Endothelial cell of umbilical vein (primary cell): ENCODE measurements at regions not wholly inside any gene's neighbourhood (a gene's known extent, or its start where the extent isn't known, plus 50 kb on each side); places are given as distances from the start of the nearest gene placed in this dataset.

Experiments used
- BruUV-seq: library from RNA; stranded (reverse); fragments of 400-500 nt; replicated peaks from 2 replicates; lab custom pipeline; 2021; lab: Mats Ljungman, UMichigan
- CTCF ChIA-PET: fragments of 300-600, 350-600 bp; sonication (Branson Sonifier 250); formaldehyde crosslinking; loops from one replicate; lab custom pipeline; 2021; ENCODE audit warnings: antibody characterized with exemption, inconsistent platforms; lab: Charles Lee
- POLR2A ChIA-PET: fragments of 300-600, 350-600 bp; sonication (Branson Sonifier 250); formaldehyde crosslinking; loops from one replicate; lab custom pipeline; 2021; ENCODE audit warnings: antibody characterized with exemption, inconsistent platforms; lab: Charles Lee
- DNase-seq: peaks from one replicate; pipeline ENCODE4 v3.0.0-alpha.2; 2011; ENCODE audit warnings: low read depth, low spot score
- FAIRE-seq: peaks from 2 replicates; lab custom pipeline; 2011; peaks lifted over from hg19 to GRCh38; lab: Jason Lieb, UNC
- H2AFZ ChIP-seq: 2 replicates; pipeline ENCODE4 v1.6.0; 2012; ENCODE audit warnings: low read depth, low read length, control low read depth, inconsistent platforms
- H3K27ac ChIP-seq: 2 replicates; pipeline ENCODE4 v1.5.1; 2011; ENCODE audit warnings: low read depth, mild to moderate bottlenecking, control low read depth, low read length, moderate library complexity; ENCODE audit not compliant: insufficient read depth
- H3K27me3 ChIP-seq, 2 experiments: 2 replicates each; pipeline versions ENCODE4 v1.6.0 to v1.6.1; 2011; ENCODE audit warnings: low read length in 2 of 2, mixed read lengths in 1 of 2; ENCODE audit not compliant: control insufficient read depth in 2 of 2, insufficient read depth in 2 of 2
- H3K36me3 ChIP-seq, 2 experiments: 2 replicates in 1 of 2; 3 replicates in 1 of 2; pipeline ENCODE4 v1.5.1; 2011; ENCODE audit warnings: low read length in 2 of 2, mild to moderate bottlenecking in 1 of 2, moderate library complexity in 1 of 2; ENCODE audit not compliant: control insufficient read depth in 2 of 2, insufficient read depth in 2 of 2; ENCODE audit errors: extremely low read depth in 1 of 2
- H3K4me1 ChIP-seq: 3 replicates; pipeline ENCODE4 v1.5.1; 2011; ENCODE audit warnings: mild to moderate bottlenecking, low read length; ENCODE audit not compliant: control insufficient read depth, insufficient read depth; ENCODE audit errors: extremely low read depth
- H3K4me2 ChIP-seq: 2 replicates; pipeline ENCODE4 v1.6.1; 2011; ENCODE audit warnings: low read length, control low read depth, mixed read lengths; ENCODE audit not compliant: insufficient read depth
- H3K4me3 ChIP-seq, 3 experiments: fragments of 200-600 bp in 1 of 3; sonication (generic), shearing (Covaris generic) in 1 of 3; replicated peaks in 1 of 3; 2 replicates each; pipeline ENCODE4 v1.5.1; 2011 to 2016; ENCODE audit warnings: control low read depth in 3 of 3, low read length in 3 of 3, mild to moderate bottlenecking in 2 of 3, inconsistent platforms in 1 of 3, low read depth in 1 of 3, moderate library complexity in 1 of 3; ENCODE audit not compliant: insufficient read depth in 1 of 3
- H3K79me2 ChIP-seq: 2 replicates; pipeline ENCODE4 v1.6.0; 2012; ENCODE audit warnings: low read length, inconsistent platforms; ENCODE audit not compliant: control insufficient read depth, insufficient read depth
- H3K9ac ChIP-seq: replicated peaks from 2 replicates; pipeline ENCODE3; 2011; ENCODE audit warnings: low read length, control low read depth; ENCODE audit not compliant: insufficient read depth; ENCODE audit errors: extremely low read depth
- H3K9me1 ChIP-seq: replicated peaks from 3 replicates; pipeline ENCODE4 v1.6.0; 2011; ENCODE audit warnings: mild to moderate bottlenecking, low read length; ENCODE audit not compliant: control insufficient read depth, insufficient read depth; ENCODE audit errors: extremely low read depth
- H3K9me3 ChIP-seq: replicated peaks from 2 replicates; pipeline ENCODE4 v1.5.1; 2012; ENCODE audit warnings: low read length, inconsistent platforms; ENCODE audit not compliant: control insufficient read depth, insufficient read depth
- H4K20me1 ChIP-seq: replicated peaks from 2 replicates; pipeline ENCODE3; 2011; ENCODE audit warnings: mild to moderate bottlenecking, low read length; ENCODE audit not compliant: control insufficient read depth, insufficient read depth; ENCODE audit errors: extremely low read depth
- EZH2 ChIP-seq: IDR thresholded peaks from 2 replicates; pipeline ENCODE4 v1.6.1; 2012; ENCODE audit warnings: borderline replicate concordance, low read depth, mild to moderate bottlenecking, moderate library complexity, low read length, inconsistent platforms; ENCODE audit not compliant: severe bottlenecking
- FOS ChIP-seq: IDR thresholded peaks from 2 replicates; pipeline ENCODE4 v1.6.1; 2011; ENCODE audit warnings: mild to moderate bottlenecking, low read length, moderate library complexity, borderline replicate concordance; ENCODE audit not compliant: insufficient read depth
- GATA2 ChIP-seq: IDR thresholded peaks from 2 replicates; pipeline ENCODE4 v1.7.0; 2011; ENCODE audit warnings: low read depth, mild to moderate bottlenecking, moderate library complexity, mixed read lengths, low read length; ENCODE audit not compliant: insufficient read length, insufficient read depth
- JUN ChIP-seq: IDR thresholded peaks from 2 replicates; pipeline ENCODE4 v1.6.1; 2011; ENCODE audit warnings: borderline replicate concordance, low read depth; ENCODE audit not compliant: insufficient read length, insufficient read depth
- MYC ChIP-seq: IDR thresholded peaks from one replicate; pipeline ENCODE4 v1.6.1; 2011; ENCODE audit warnings: mild to moderate bottlenecking, low read depth, low read length
- POLR2A ChIP-seq: IDR thresholded peaks from 2 replicates; pipeline ENCODE4 v1.6.1; 2012; ENCODE audit warnings: low read depth, mild to moderate bottlenecking, control low read depth, low read length
- POLR2AphosphoS5 ChIP-seq: IDR thresholded peaks from 2 replicates; pipeline ENCODE4 v1.6.1; 2012; ENCODE audit warnings: low read depth, mild to moderate bottlenecking, control low read depth, low read length, moderate library complexity; ENCODE audit not compliant: insufficient read depth
- dilution Hi-C: fragments of 300-500 bp; cut with MboI; formaldehyde crosslinking; loops from one replicate; pipeline ENCODE4 v1.15.0; 2019; ENCODE audit warnings: low sequenced_read_pairs; ENCODE audit not compliant: extremely low pct_ligation_motif_present
- intact Hi-C: fragments of 100-400 bp; cut with micrococcal nuclease; formaldehyde crosslinking; loops from one replicate; pipeline ENCODE4 v1.10.0; 2022

GRCh38 chr2:125554956-125555355, 1101.0 kb upstream of the GYPC start:
- intact Hi-C loops = no loop called here
- dilution Hi-C loops = no loop called here

GRCh38 chr2:125559186-125559585, 1096.8 kb upstream of the GYPC start:
- BruUV-seq = no TSS peak
- CTCF ChIA-PET = no interaction called here
- H3K9me1 ChIP-seq = no peaks in the 10 kb centered on the region
- intact Hi-C loops (no loop called here), dilution Hi-C loops (no loop called here)
- H3K4me3 ChIP-seq = no peak overlapping the region
- no peak for DNase-seq
- no peaks in the 10 kb centered on the region for H3K27me3 ChIP-seq
- no peak overlapping the region for H2AFZ ChIP-seq
- H3K9me3 ChIP-seq = peaks cover 4% of the 10 kb centered on the region
- no peaks in the 10 kb centered on the region for H4K20me1 ChIP-seq
- H3K4me2 ChIP-seq = no peak overlapping the region
- H3K4me1 ChIP-seq = no peaks in the 10 kb centered on the region
- no peak for TF ChIP-seq FOS
- no peak for TF ChIP-seq POLR2A
- TF ChIP-seq EZH2 = no peak
- TF ChIP-seq JUN = no peak
- no peak for FAIRE-seq
- H3K36me3 ChIP-seq = no peaks in the 10 kb centered on the region
- POLR2A ChIA-PET = no interaction called here
- H3K9ac ChIP-seq = no peak overlapping the region
- H3K79me2 ChIP-seq = no peaks in the 10 kb centered on the region
- H3K27ac ChIP-seq = no peak overlapping the region

More at GRCh38 chr2:125554956-125555355, 1101.0 kb upstream of the GYPC start:
- Histone ChIP-seq H3K4me3 (no peak overlapping the region), H3K9me3 (peaks cover 1% of the 10 kb centered on the region), H4K20me1 (no peaks in the 10 kb centered on the region), H3K36me3 (no peaks in the 10 kb centered on the region), H3K27ac (no peak overlapping the region), H3K9ac (no peak overlapping the region), H2AFZ (no peak overlapping the region), H3K27me3 (no peaks in the 10 kb centered on the region), H3K79me2 (no peaks in the 10 kb centered on the region), H3K9me1 (no peaks in the 10 kb centered on the region), H3K4me1 (no peaks in the 10 kb centered on the region), H3K4me2 (no peak overlapping the region)
- ChIA-PET POLR2A (no interaction called here), CTCF (no interaction called here)
- FAIRE-seq (no peak), DNase-seq (no peak)
- BruUV-seq = no TSS peak
- TF ChIP-seq POLR2AphosphoS5 (no peak), EZH2 (no peak), MYC (no peak), FOS (no peak), GATA2 (no peak)
